ENCODE measurements at regions not wholly inside any gene's neighbourhood (a gene's known extent, or its start where the extent isn't known, plus 50 kb on each side); places are given as distances from the start of the nearest gene placed in this dataset.
"Not testable (repeated sequence)": the region's sequence is repeated elsewhere in the genome, so short reads cannot be mapped to it uniquely, and the experiment has no call there.

DNA sequence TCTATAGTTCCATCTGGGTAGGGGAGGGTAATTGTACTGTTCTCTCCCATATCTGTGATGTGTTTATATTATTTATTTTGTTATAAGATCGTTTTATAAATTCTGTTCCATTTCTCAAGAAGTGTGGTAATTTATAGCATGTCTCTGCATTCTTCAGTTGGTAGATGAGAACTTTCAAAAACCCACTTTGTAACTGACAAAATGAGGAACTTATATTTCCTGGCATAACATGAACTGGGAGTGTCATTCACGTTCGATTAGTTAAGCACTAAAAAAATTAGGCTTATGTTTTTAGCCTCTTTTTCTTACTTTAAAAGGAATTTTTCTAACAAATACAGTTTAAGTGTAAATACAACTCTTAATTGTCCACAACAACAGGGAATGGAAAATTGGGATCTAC is 230.8 kb downstream of the CGGBP1 start:
- ChIA-PET POLR2A (ENCODE audit: low non-redundant PET) (no interaction called here), CTCF (no interaction called here)
- no peak overlapping the region for H3K27ac ChIP-seq
- no peak for DNase-seq (ENCODE audit: low spot score)
- TF ChIP-seq, protein P1, sequence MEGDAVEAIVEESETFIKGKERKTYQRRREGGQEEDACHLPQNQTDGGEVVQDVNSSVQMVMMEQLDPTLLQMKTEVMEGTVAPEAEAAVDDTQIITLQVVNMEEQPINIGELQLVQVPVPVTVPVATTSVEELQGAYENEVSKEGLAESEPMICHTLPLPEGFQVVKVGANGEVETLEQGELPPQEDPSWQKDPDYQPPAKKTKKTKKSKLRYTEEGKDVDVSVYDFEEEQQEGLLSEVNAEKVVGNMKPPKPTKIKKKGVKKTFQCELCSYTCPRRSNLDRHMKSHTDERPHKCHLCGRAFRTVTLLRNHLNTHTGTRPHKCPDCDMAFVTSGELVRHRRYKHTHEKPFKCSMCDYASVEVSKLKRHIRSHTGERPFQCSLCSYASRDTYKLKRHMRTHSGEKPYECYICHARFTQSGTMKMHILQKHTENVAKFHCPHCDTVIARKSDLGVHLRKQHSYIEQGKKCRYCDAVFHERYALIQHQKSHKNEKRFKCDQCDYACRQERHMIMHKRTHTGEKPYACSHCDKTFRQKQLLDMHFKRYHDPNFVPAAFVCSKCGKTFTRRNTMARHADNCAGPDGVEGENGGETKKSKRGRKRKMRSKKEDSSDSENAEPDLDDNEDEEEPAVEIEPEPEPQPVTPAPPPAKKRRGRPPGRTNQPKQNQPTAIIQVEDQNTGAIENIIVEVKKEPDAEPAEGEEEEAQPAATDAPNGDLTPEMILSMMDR (conservative IDR thresholded peaks at IDR 0.05; ENCODE audit: low read depth): no peak

- POLR2A ChIA-PET (ENCODE audit: low non-redundant PET): no interaction called here
- no peak overlapping the region for H3K27ac ChIP-seq
- no peak for DNase-seq (ENCODE audit: low spot score)
- TF ChIP-seq, protein P1 (conservative IDR thresholded peaks at IDR 0.05; ENCODE audit: low read depth): no peak
- CTCF ChIA-PET: interaction anchor here (0.6 kb wide), 1 partner anchor 291 kb away, joined by 3 read pairs; no protein-coding TSS in a partner anchor
These were observed 236.2 kb downstream of the CGGBP1 start for GRCh38 chr3:87822563-87822962.

GRCh38 chr3:87813503-87813902 is 245.3 kb downstream of the CGGBP1 start:
- H3K27ac ChIP-seq; CTCF ChIA-PET; DNase-seq (ENCODE audit: low spot score); POLR2A ChIA-PET (ENCODE audit: low non-redundant PET): not testable (repeated sequence)

DNA sequence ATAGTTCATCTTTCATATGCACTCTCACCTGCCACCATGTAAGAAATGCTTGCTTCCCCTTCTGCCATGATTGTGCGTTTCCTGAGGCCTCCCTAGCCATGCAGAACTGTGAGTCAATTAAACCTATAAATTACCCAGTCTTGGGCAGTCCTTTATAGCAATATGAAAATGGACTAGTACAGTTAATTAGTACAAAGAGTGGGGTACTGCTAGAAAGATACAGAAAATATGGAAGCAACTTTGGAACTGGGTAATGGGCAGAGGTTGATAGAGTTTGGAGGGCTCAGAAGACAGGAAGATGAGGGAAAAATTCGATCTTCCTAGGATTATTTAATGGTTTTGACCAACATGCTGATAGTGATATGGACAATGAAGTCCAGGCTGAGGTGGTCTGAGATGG is 246.9 kb downstream of the CGGBP1 start:
- ChIA-PET CTCF (no interaction called here), POLR2A (ENCODE audit: low non-redundant PET) (no interaction called here)
- TF ChIP-seq, protein P1 (conservative IDR thresholded peaks at IDR 0.05; ENCODE audit: low read depth): no peak
- DNase-seq (ENCODE audit: low spot score): no peak
- H3K27ac ChIP-seq: no peak overlapping the region

DNA sequence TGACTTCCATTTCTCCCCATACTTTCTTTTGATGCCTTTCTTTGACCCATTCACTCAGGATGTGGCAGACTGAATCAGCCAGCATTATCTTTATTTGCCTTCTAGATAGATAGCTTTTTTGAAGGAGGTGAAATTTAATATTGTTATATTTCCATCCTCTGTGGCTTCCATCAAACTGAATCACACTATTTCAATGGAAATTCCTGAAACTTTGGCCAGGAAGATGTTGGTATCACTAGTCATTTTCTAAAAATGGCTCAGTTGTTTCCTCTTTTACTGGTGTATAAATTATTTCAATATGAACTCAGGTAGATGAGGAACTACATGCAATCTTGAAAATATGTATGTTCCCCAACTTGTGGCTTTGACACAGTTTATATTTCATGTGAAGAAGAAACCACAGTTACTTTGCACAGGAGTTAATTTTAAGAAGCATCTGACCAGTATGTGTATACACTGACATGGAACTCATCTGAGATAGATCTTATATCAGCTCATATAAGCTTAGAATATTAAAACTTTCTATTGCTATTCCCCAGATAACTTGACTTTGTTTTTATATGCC is 248.3 kb downstream of the CGGBP1 start:
- DNase-seq (ENCODE audit: low spot score): no peak
- no peak overlapping the region for H3K27ac ChIP-seq
- POLR2A ChIA-PET (ENCODE audit: low non-redundant PET): no interaction called here
- CTCF ChIA-PET: no interaction called here
- TF ChIP-seq, protein P1 (conservative IDR thresholded peaks at IDR 0.05; ENCODE audit: low read depth): no peak

GRCh38 chr3:87805670-87806069 is 253.1 kb downstream of the CGGBP1 start:
- TF ChIP-seq, protein P1 (conservative IDR thresholded peaks at IDR 0.05; ENCODE audit: low read depth): no peak
- DNase-seq (ENCODE audit: low spot score): no peak
- H3K27ac ChIP-seq: no peak overlapping the region
- ChIA-PET CTCF (no interaction called here), POLR2A (ENCODE audit: low non-redundant PET) (no interaction called here)

- ChIA-PET CTCF (no interaction called here), POLR2A (ENCODE audit: low non-redundant PET) (no interaction called here)
- no peak for DNase-seq (ENCODE audit: low spot score)
- TF ChIP-seq, protein P1 (conservative IDR thresholded peaks at IDR 0.05; ENCODE audit: low read depth): no peak
- no peak overlapping the region for H3K27ac ChIP-seq
These were observed 257.4 kb downstream of the CGGBP1 start for GRCh38 chr3:87801409-87801808.
